Activated naive CD4-positive, alpha-beta T cell treated with anti-CD3 and anti-CD28 coated beads, Interleukin-2, amount 50 U/mL, for 24 hours (primary cell): ENCODE measurements at regions not wholly inside any gene's neighbourhood (a gene's known extent, or its start where the extent isn't known, plus 50 kb on each side); places are given as distances from the start of the nearest gene placed in this dataset.
"Not testable (repeated sequence)": the region's sequence is repeated elsewhere in the genome, so short reads cannot be mapped to it uniquely, and the experiment has no call there.

Experiments used
- H3K27ac Mint-ChIP-seq: one replicate; pipeline ENCODE4 v1.8.0; 2021; ENCODE audit warnings: mild to moderate bottlenecking, mixed read lengths
- H3K27me3 Mint-ChIP-seq: one replicate; pipeline ENCODE4 v1.8.0; 2021; ENCODE audit warnings: mixed read lengths
- H3K36me3 Mint-ChIP-seq: one replicate; pipeline ENCODE4 v1.8.0; 2021; ENCODE audit warnings: mixed read lengths
- H3K4me1 Mint-ChIP-seq: one replicate; pipeline ENCODE4 v1.8.0; 2021; ENCODE audit warnings: mixed read lengths
- H3K4me3 Mint-ChIP-seq: one replicate; pipeline ENCODE4 v1.8.0; 2021; ENCODE audit warnings: mild to moderate bottlenecking, mixed read lengths
- H3K9me3 Mint-ChIP-seq: one replicate; pipeline ENCODE4 v1.8.0; 2021; ENCODE audit warnings: mixed read lengths

DNA sequence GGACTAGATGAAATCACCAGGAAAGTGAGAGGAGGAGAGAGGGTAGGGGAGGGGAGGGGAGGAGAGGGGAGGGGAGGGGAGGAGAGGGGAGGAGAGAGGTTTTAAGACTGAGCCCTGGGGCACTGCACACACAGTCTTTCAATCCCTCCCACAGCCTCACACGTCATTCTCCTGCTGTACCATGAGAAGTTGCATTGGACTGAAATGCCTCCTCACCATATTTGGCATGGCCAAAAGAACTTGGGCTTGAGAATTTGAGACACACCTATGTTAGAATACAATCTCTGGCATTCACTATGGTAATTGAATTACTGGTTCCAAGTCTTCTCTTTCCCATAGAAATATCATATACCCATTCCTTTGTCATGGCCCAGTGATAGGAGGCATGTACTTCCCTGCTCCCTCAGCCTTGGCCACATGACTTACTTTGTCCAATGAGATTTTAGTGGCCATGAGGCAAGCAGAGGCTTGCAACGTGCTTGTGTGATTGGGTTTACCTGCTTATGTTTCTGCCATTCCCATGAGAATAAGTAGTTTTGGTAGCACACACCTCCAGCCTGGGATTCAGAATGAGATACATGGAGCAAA is 133.3 kb upstream of the SMARCA2 start:
- Mint-ChIP-seq H3K27me3 (peaks cover 2% of the 10 kb centered on the region), H3K4me1 (peaks cover 4% of the 10 kb centered on the region), H3K9me3 (no peaks in the 10 kb centered on the region), H3K27ac (no peak overlapping the region), H3K36me3 (no peaks in the 10 kb centered on the region), H3K4me3 (no peak overlapping the region)

DNA sequence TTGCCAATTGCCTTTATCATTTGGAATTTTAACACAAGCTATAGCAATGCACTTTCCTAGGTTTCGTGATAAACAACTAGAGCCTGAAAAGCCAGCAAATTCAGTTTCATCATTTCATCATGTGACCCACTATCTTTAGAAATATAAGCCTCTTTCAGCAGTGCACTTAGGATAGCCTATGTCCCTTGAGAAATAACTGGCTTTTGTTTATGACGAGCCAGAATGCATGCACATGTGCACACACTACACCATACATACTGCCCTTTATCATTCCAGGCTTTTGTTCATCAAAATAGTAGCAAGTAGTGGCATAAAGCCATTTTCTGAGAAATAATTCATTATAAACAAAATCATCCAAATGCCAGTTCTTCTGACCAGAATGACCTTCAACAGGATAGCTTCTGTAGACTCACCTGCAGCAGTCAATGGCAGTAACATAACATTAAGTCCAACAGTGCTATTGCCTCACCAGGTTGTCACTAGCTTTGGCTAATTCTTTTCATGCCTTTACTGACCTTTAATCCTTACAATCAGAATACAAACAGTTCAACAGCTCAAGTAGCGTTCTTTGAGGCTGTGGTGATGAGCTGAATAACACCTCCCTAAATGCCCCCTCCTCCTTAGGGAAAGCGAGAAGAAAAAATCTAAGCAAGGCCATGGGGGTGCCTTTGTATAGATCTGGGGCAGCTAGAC is 132.3 kb upstream of the SMARCA2 start:
- no peaks in the 10 kb centered on the region for H3K9me3 Mint-ChIP-seq
- no peak overlapping the region for H3K4me3 Mint-ChIP-seq
- H3K4me1 Mint-ChIP-seq = no peaks in the 10 kb centered on the region
- peaks cover 2% of the 10 kb centered on the region for H3K27me3 Mint-ChIP-seq
- H3K27ac Mint-ChIP-seq = no peak overlapping the region
- no peaks in the 10 kb centered on the region for H3K36me3 Mint-ChIP-seq

DNA sequence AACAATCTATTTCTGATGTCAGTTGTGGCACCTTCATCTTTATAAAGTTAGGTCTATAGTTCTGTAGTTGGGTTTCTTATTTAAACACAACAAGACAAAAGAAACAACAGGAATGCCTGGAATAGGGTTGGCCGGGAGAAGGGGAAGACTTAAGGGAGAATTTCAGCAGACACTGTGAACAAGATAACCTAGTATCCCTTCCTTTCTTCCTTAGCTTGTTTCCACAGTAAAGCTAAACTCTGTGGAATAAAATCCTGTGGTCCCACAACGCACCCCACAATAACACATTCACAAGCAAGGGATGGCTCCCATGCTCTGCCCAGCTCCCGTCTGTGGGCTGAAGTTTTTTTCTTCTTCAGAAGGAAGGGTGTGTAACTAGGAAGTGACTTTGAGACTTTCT is 124.9 kb upstream of the SMARCA2 start:
- Mint-ChIP-seq H3K9me3 (no peaks in the 10 kb centered on the region), H3K4me1 (no peaks in the 10 kb centered on the region), H3K36me3 (no peaks in the 10 kb centered on the region), H3K27ac (no peak overlapping the region), H3K4me3 (no peak overlapping the region), H3K27me3 (peaks cover 1% of the 10 kb centered on the region)

DNA sequence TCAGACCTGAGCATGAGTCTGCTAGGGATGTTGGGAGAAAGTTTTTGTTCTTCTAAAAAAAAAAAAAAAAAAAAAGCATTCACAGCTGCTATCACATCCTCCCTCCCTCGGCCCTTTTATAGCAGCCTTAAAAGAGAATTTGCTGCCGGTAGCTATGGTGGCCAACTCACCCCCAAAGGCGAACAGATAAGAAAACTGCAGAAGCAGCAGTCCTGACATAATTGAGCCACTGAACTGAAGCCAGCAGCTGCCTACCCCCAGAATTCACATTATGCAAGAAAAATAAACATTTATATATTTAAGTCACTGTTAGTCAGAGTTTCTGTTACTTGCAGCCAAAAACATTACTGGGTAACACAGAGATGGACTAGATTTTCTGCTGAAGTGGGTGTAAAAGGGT is 124.3 kb upstream of the SMARCA2 start:
- no peak overlapping the region for H3K27ac Mint-ChIP-seq
- H3K36me3 Mint-ChIP-seq = no peaks in the 10 kb centered on the region
- H3K27me3 Mint-ChIP-seq = peaks cover 1% of the 10 kb centered on the region
- no peaks in the 10 kb centered on the region for H3K4me1 Mint-ChIP-seq
- no peak overlapping the region for H3K4me3 Mint-ChIP-seq
- no peaks in the 10 kb centered on the region for H3K9me3 Mint-ChIP-seq

DNA sequence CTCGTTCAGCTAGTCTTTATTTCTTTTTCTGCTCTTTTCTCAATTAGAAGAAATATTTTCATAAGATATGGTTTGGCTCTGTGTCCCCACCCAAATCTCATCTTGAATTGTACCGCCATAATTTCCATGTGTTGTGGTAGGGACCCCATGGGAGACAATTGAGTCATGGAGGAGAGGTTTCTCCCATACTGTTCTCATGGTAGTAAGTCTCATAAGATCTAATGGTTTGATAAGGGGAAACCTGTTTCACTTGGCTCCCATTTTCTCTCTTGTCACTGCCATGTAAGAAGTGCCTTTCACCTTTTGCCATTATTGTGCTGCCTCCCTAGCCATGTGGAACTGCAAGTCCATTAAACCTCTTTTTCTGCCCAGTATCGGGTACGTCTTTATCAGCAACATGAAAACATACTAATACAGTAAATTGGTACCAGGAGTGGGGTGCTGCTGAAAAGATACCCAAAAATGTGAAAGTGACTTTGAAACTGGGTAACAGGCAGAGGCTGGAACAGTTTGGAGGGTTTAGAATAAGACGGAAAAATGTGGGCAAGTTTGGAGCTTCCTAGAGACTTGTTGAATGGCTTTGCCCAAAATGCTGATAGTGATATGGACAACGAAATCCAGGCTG is 112.0 kb upstream of the SMARCA2 start:
- H3K36me3 Mint-ChIP-seq, H3K4me1 Mint-ChIP-seq, H3K27me3 Mint-ChIP-seq, H3K4me3 Mint-ChIP-seq, H3K27ac Mint-ChIP-seq: not testable (repeated sequence)
- peaks cover 16% of the 10 kb centered on the region for H3K9me3 Mint-ChIP-seq

DNA sequence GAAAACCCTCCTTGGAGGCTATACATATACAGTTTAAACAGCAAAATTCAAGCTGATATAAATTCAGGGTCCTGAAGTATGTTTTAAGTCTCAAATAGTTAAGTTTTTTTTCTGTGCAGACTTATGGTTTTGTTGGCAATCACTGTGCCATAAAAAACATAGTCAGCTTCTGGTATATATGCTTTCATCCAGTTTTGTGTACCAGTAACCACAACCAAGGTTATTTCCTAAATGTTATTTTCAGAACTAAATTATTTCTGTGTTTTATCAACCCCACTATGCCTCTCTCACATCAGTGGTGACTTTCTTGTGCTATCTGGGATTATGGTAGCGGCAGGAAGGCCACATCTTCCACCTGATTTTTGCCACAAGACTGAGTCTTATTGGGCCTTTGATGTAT is 107.7 kb upstream of the SMARCA2 start:
- Mint-ChIP-seq H3K27me3 (peaks cover 1% of the 10 kb centered on the region), H3K4me3 (no peak overlapping the region), H3K4me1 (no peaks in the 10 kb centered on the region), H3K36me3 (peaks cover 10% of the 10 kb centered on the region), H3K27ac (no peak overlapping the region), H3K9me3 (peaks cover 8% of the 10 kb centered on the region)

DNA sequence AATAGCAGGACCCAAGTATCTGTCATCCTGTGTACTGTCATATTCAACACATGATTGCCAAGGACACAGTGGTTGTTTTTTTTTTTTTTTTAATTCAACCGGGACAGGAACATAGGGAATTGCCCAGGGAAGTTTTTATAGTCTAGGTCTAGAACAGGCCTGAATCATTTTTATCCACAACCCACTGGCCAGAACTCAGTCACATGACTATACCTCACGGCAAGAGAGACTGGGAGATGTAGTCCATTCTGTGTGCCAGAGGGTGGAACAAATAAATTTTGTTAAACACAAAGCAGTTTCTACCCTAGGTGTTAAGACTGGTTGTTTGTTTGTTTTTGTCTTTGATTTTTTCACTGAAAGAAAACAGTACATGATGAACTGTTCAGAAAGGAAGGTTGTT is 105.8 kb upstream of the SMARCA2 start:
- H3K4me1 Mint-ChIP-seq = no peaks in the 10 kb centered on the region
- H3K27ac Mint-ChIP-seq = no peak overlapping the region
- no peaks in the 10 kb centered on the region for H3K9me3 Mint-ChIP-seq
- H3K27me3 Mint-ChIP-seq = no peaks in the 10 kb centered on the region
- H3K36me3 Mint-ChIP-seq = peaks cover 5% of the 10 kb centered on the region
- no peak overlapping the region for H3K4me3 Mint-ChIP-seq

DNA sequence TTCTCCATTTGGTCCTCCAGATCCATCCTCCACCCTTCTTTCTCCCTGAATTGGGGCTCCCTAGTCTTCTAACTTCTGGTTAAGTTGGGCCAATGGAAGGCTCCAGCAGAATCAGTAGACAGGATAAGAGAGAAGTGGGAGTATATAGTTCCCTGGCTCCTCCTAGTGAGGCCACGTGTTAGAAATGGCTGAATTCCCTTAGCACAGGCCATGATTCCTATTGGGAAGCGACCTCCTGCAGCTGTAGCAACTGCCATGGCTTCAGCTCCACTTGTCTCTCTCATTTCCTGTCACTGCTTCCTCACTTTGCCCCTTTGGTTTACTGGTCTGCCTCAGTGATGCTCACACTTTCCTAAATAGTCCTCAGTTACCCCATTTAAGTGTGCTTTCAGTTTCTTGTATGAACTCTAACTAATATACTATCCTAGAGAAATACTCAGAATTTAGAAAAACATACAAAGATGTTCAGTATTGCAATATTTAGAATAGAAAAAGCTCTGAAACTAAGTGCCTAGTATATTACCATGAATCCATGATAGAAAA is 104.8 kb upstream of the SMARCA2 start:
- Mint-ChIP-seq H3K4me1 (no peaks in the 10 kb centered on the region), H3K4me3 (no peak overlapping the region), H3K27ac (no peak overlapping the region), H3K27me3 (peaks cover 1% of the 10 kb centered on the region), H3K36me3 (peaks cover 3% of the 10 kb centered on the region), H3K9me3 (no peaks in the 10 kb centered on the region)

DNA sequence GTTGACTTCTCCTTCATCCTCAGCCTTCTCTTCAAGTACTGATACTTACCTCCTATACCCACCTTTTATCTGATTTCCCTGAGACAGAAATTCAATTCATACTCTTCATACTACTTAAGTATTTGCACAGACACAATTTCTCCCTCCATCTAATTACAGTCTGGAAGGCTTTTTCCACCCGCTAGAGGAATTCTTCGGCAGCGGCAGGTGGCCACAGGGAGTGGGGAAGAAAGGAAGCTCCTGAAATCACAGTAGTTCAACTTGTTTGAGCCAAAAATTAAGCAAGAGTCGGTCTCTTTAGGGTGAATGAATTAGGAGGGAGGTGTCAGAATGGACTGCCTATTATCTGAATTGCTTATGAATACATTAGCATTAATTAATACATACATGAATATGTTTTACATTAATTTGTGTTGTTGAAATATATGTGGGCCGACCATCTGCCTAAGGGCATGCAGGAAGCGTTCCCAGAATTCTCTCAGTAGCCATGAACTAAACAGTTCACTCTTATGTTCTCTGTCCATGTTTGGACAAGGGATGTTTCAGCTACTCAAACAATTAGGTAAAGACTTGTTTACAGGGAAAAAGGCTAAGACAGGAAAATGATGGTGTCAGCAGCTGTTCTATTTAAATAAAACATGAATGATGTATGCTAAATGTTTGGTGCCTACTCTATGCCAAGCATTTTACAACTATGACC is 101.4 kb upstream of the SMARCA2 start:
- Mint-ChIP-seq H3K27ac (no peak overlapping the region), H3K27me3 (peaks cover 3% of the 10 kb centered on the region), H3K36me3 (peaks cover 3% of the 10 kb centered on the region), H3K9me3 (no peaks in the 10 kb centered on the region), H3K4me3 (no peak overlapping the region), H3K4me1 (no peaks in the 10 kb centered on the region)

DNA sequence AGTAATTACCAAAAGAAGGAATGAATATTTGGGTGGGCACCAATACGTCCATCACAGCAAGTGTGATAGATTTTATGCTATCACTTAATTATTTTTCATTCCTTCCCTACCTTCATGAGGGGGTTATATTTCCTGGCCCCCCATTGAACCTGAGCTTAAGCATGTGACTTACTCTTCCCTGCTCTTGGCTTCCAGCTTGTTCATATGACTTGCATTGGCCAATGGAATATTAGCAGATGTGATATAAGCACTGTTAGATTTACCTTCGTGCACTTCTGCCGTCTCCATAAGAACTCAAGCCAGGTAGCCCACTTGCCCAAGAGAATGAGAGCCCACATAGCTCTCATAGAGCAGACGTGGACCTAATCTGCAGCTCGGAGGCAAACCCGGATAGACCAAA is 99.1 kb upstream of the SMARCA2 start:
- peaks cover 7% of the 10 kb centered on the region for H3K27me3 Mint-ChIP-seq
- H3K4me3 Mint-ChIP-seq = no peak overlapping the region
- H3K9me3 Mint-ChIP-seq = no peaks in the 10 kb centered on the region
- H3K4me1 Mint-ChIP-seq = no peaks in the 10 kb centered on the region
- H3K27ac Mint-ChIP-seq = no peak overlapping the region
- H3K36me3 Mint-ChIP-seq = peaks cover 3% of the 10 kb centered on the region

DNA sequence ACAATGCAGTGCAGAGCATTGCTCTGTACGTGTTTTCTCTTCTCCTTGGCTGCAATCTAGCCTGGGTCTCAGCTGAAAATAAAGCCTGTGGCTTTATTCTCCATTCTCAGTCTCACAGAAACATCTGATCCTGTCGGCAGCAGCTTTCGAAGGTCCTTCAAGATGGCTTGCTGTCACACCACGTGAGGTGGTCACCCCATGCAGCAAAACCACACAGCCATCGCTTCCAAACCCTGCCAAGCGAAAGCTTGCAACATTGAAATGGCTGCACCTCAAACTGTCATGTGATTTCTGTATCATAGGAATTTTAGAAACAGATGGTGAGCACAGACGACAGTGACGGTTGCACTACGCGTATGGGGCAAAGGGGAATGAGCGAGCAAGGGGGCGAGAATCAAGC is 98.5 kb upstream of the SMARCA2 start:
- H3K4me1 Mint-ChIP-seq = no peaks in the 10 kb centered on the region
- no peak overlapping the region for H3K27ac Mint-ChIP-seq
- H3K36me3 Mint-ChIP-seq = peaks cover 2% of the 10 kb centered on the region
- H3K4me3 Mint-ChIP-seq = no peak overlapping the region
- peaks cover 7% of the 10 kb centered on the region for H3K27me3 Mint-ChIP-seq
- no peaks in the 10 kb centered on the region for H3K9me3 Mint-ChIP-seq

DNA sequence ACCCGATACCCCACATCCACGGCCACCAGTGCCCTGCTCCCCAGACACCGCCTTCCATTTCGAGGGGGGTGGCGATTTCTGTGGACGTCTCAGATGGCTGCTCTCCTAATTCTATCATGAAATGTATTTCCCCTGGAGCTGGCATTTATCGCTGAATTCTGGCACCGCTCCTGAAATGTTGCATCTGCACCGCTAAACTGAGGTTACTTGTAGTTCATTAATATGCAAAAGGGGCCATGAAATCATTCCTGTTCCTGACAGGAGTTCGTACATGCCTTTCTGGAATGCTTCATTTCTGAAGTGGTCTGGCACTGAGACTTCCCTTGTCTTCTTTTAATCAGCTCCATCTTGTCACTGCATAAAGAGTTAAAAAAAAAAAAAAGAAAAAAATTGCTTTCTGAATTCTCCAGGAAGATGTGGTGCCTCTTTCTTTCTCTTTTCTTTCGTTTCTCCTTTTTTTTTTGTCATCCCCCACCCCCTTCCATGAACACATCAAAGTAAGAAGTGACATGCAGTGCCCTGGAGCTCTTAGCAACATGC is 97.7 kb upstream of the SMARCA2 start:
- no peaks in the 10 kb centered on the region for H3K4me1 Mint-ChIP-seq
- H3K27me3 Mint-ChIP-seq = peaks cover 9% of the 10 kb centered on the region
- H3K4me3 Mint-ChIP-seq = no peak overlapping the region
- no peaks in the 10 kb centered on the region for H3K9me3 Mint-ChIP-seq
- no peaks in the 10 kb centered on the region for H3K36me3 Mint-ChIP-seq
- H3K27ac Mint-ChIP-seq = no peak overlapping the region

DNA sequence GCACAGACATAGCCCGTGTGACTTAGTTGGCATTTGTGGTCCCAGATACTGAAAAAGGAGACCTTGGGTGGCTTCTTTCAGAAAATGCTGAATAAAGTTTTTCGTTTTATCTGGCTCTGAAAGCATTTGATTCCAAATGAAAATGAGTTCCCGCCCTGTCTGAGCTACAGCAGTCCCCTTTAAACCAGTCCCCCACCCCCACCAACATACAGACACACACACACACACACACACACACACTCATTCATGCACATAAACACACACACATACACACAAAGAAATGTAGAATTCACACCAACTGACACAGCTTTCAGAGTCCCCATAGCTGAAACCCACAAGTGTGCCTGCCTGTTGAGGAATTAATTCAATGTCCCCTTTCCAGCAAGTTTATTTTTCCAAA is 97.0 kb upstream of the SMARCA2 start:
- H3K4me1 Mint-ChIP-seq = no peaks in the 10 kb centered on the region
- no peaks in the 10 kb centered on the region for H3K9me3 Mint-ChIP-seq
- peaks cover 9% of the 10 kb centered on the region for H3K27me3 Mint-ChIP-seq
- H3K4me3 Mint-ChIP-seq = no peak overlapping the region
- no peak overlapping the region for H3K27ac Mint-ChIP-seq
- no peaks in the 10 kb centered on the region for H3K36me3 Mint-ChIP-seq

DNA sequence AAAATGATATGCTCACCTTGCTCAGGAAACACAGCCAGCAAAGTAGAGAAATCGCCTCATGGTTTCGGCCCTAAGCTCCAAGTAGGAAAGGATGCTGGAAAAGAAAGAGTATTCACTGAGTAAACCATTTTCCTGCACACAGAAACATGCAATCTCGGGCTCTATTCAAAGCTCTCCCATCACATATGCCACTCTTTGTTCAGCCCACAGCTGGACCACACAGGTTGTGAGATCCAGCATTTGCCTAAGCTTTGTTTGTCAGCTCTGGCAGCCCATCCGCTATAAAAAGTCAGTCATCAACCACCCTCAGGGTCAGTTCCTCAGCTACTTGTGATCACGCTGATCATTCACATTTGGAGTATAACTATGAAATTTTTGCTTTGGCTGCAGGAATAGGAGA is 96.5 kb upstream of the SMARCA2 start:
- Mint-ChIP-seq H3K4me3 (no peak overlapping the region), H3K27me3 (peaks cover 9% of the 10 kb centered on the region), H3K36me3 (no peaks in the 10 kb centered on the region), H3K9me3 (no peaks in the 10 kb centered on the region), H3K4me1 (no peaks in the 10 kb centered on the region), H3K27ac (no peak overlapping the region)

DNA sequence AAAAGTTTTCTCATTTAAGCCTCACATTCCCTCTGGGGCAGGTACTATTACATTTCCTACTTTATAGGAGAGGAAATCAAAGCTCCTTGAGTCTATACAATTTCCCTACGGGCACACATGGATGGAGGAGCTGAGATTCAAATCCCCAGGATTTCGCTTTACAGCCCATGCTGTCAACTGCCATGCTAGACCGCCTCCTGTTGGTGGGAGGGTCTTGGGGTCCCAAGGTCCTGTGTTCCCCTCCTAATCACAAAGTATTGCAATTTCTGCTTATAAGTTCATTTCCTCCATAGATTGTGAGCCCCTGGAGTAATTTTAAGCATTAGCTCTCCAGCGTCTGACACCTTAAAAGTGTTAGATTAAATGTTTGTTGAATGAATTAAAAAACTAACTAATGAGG is 95.9 kb upstream of the SMARCA2 start:
- H3K27me3 Mint-ChIP-seq = peaks cover 9% of the 10 kb centered on the region
- H3K4me1 Mint-ChIP-seq = no peaks in the 10 kb centered on the region
- no peaks in the 10 kb centered on the region for H3K9me3 Mint-ChIP-seq
- no peak overlapping the region for H3K4me3 Mint-ChIP-seq
- H3K36me3 Mint-ChIP-seq = no peaks in the 10 kb centered on the region
- no peak overlapping the region for H3K27ac Mint-ChIP-seq

DNA sequence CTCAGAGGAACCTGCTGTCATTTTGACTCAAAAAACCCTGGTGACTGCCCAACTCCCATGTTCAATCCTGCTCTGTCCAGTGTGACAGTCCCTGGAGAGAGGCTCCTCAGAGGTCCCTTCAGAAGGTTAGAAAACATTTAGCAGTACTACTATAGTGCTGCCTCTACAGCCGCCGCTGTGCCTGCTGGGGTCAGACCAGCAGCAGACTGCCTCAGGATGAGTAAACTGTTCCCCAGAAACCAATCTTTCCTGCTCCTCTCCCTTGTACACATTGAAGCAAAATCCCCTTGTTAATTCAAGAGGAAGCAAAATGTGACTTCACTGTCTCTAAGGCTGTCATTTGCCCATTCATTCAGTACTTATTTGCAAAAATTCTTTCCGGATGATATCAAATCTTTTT is 94.8 kb upstream of the SMARCA2 start:
- peaks cover 7% of the 10 kb centered on the region for H3K27me3 Mint-ChIP-seq
- H3K4me1 Mint-ChIP-seq = no peaks in the 10 kb centered on the region
- H3K36me3 Mint-ChIP-seq = no peaks in the 10 kb centered on the region
- no peaks in the 10 kb centered on the region for H3K9me3 Mint-ChIP-seq
- no peak overlapping the region for H3K27ac Mint-ChIP-seq
- no peak overlapping the region for H3K4me3 Mint-ChIP-seq
